Natural killer cell (primary cell): ENCODE measurements at regions not wholly inside any gene's neighbourhood (a gene's known extent, or its start where the extent isn't known, plus 50 kb on each side); places are given as distances from the start of the nearest gene placed in this dataset.

ENCODE experiments used
- ATAC-seq, 3 donors: fragments of 150-1000 bp in 2 of 3; fragments of 200-7000 bp in 1 of 3; cut with Tn5 transposase; 1 replicate in 1 of 3; 2 replicates in 2 of 3; pipeline ENCODE4 v1.10.0; 2021; ENCODE audit warnings: mild to moderate bottlenecking in 2 of 3, moderate library complexity in 2 of 3
- DNase-seq, 2 donors: peaks; one replicate each; pipeline versions ENCODE4 v3.0.0 to v3.0.0-alpha.2; 2013 to 2021; ENCODE audit warnings: mixed read lengths in 1 of 2
- H3K27ac ChIP-seq: one replicate; pipeline ENCODE4 v1.5.1; 2013; ENCODE audit warnings: mild to moderate bottlenecking, low read length
- H3K27me3 ChIP-seq: one replicate; pipeline ENCODE4 v1.6.1; 2013; ENCODE audit warnings: low read length; ENCODE audit not compliant: control insufficient read depth, insufficient read depth
- H3K36me3 ChIP-seq: one replicate; pipeline ENCODE4 v1.6.1; 2013; ENCODE audit warnings: low read length; ENCODE audit not compliant: control insufficient read depth, insufficient read depth
- H3K4me1 ChIP-seq: one replicate; pipeline ENCODE4 v1.6.1; 2013; ENCODE audit warnings: low read length; ENCODE audit not compliant: control insufficient read depth, insufficient read depth
- H3K4me3 ChIP-seq: one replicate; pipeline ENCODE4 v1.5.1; 2013; ENCODE audit warnings: low read length
- H3K9me3 ChIP-seq: one replicate; pipeline ENCODE4 v1.6.1; 2013; ENCODE audit warnings: low read length; ENCODE audit not compliant: control insufficient read depth, insufficient read depth
- H3K27ac Mint-ChIP-seq, 2 donors: one replicate each; pipeline ENCODE4 v1.8.0; 2022; ENCODE audit warnings: mild to moderate bottlenecking in 2 of 2, mixed read lengths in 2 of 2, moderate library complexity in 1 of 2
- H3K27me3 Mint-ChIP-seq, 2 donors: one replicate each; pipeline ENCODE4 v1.8.0; 2022; ENCODE audit warnings: low read depth in 2 of 2, mixed read lengths in 2 of 2
- H3K36me3 Mint-ChIP-seq: one replicate; pipeline ENCODE4 v1.8.0; 2022; ENCODE audit warnings: mixed read lengths
- H3K4me1 Mint-ChIP-seq, 2 donors: one replicate each; pipeline ENCODE4 v1.8.0; 2022; ENCODE audit warnings: mixed read lengths in 2 of 2
- H3K4me3 Mint-ChIP-seq: one replicate; pipeline ENCODE4 v1.8.0; 2022; ENCODE audit warnings: mild to moderate bottlenecking, moderate library complexity, mixed read lengths
- H3K9me3 Mint-ChIP-seq, 2 donors: one replicate each; pipeline ENCODE4 v1.8.0; 2022; ENCODE audit warnings: mixed read lengths in 2 of 2
- CTCF ChIP-seq: fragments of 200-600 bp; IDR thresholded peaks from one replicate; pipeline ENCODE4 v1.8.0; 2022; ENCODE audit warnings: antibody characterized with exemption
- WGBS: methylation state at CpG from one replicate; pipeline ENCODE4 v1.1.7; 2013; ENCODE audit warnings: missing lambda C conversion rate; ENCODE audit not compliant: insufficient coverage; 5-methylcytosine and 5-hydroxymethylcytosine counted together
- intact Hi-C: fragments of 100-400 bp; cut with micrococcal nuclease; formaldehyde crosslinking; loops from one replicate; pipeline ENCODE4 v1.14.2; 2022

DNA sequence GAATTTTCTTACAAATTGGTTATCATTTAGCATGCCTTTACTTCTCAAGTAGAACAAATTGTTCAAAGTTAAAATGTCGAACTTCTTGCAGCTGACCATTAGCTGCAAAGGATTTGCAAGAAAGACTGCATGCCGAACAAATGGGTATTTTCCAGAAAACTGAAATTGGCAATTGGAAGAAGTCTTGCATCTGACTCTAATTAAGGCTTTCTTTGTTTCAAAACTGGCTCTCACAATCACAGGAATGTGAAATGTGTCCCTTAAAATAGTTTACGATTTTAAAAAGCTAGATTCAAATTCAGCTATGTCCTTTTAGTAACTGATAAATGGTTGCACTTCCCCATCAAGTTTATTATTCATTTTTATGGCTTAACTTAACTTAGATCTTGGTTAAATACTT lies 207.9 kb downstream of the ARL4A start:
- H3K27ac ChIP-seq, result no peak overlapping the region
- intact Hi-C loops, result no loop called here
- Mint-ChIP-seq H3K9me3 (peaks cover 2 to 3% of the 10 kb centered on the region in 2 donors), H3K27ac (no peak overlapping the region), H3K36me3 (no peaks in the 10 kb centered on the region), H3K4me3 (no peak overlapping the region), H3K4me1 (no peaks in the 10 kb centered on the region), H3K27me3 (no peaks in the 10 kb centered on the region)
- no peak overlapping the region for H3K4me3 ChIP-seq
- H3K27me3 ChIP-seq, result no peaks in the 10 kb centered on the region
- DNase-seq (no peak), ATAC-seq (no peak)
- no peak for TF ChIP-seq CTCF
- H3K9me3 ChIP-seq, result no peaks in the 10 kb centered on the region
- no peaks in the 10 kb centered on the region for H3K4me1 ChIP-seq
- 78% methylated on average over 3 of the region's 3 CpGs for WGBS
- H3K36me3 ChIP-seq, result no peaks in the 10 kb centered on the region

GRCh38 chr7:12896316-12896715 lies 208.9 kb downstream of the ARL4A start:
- intact Hi-C loops, result no loop called here
- WGBS, result 0% methylated on average over 1 of the region's 1 CpG
- no peak overlapping the region for H3K27ac ChIP-seq

GRCh38 chr7:12898004-12898403 lies 210.6 kb downstream of the ARL4A start:
- H3K36me3 Mint-ChIP-seq, result no peaks in the 10 kb centered on the region
- no peaks in the 10 kb centered on the region for H3K27me3 ChIP-seq
- H3K9me3 ChIP-seq, result no peaks in the 10 kb centered on the region
- no peaks in the 10 kb centered on the region for H3K36me3 ChIP-seq
- TF ChIP-seq CTCF, result no peak
- H3K27ac Mint-ChIP-seq, result no peak overlapping the region
- no peak for ATAC-seq
- H3K27me3 Mint-ChIP-seq, result no peaks in the 10 kb centered on the region
- no peak overlapping the region for H3K4me3 Mint-ChIP-seq
- H3K27ac ChIP-seq, result no peak overlapping the region
- H3K4me1 Mint-ChIP-seq, result no peaks in the 10 kb centered on the region
- DNase-seq, result no peak
- peaks cover 3% of the 10 kb centered on the region in 2 donors for H3K9me3 Mint-ChIP-seq
- intact Hi-C loops, result no loop called here
- 75% methylated on average over 2 of the region's 2 CpGs for WGBS
- no peaks in the 10 kb centered on the region for H3K4me1 ChIP-seq
- H3K4me3 ChIP-seq, result no peak overlapping the region

More at GRCh38 chr7:12896316-12896715, 208.9 kb downstream of the ARL4A start:
- no peaks in the 10 kb centered on the region for H3K27me3 ChIP-seq
- H3K27me3 Mint-ChIP-seq, result no peaks in the 10 kb centered on the region
- H3K4me3 ChIP-seq, result no peak overlapping the region
- peaks cover 3% of the 10 kb centered on the region in 2 donors for H3K9me3 Mint-ChIP-seq
- no peaks in the 10 kb centered on the region for H3K4me1 ChIP-seq
- H3K27ac Mint-ChIP-seq, result no peak overlapping the region
- H3K36me3 ChIP-seq, result no peaks in the 10 kb centered on the region
- no peaks in the 10 kb centered on the region for H3K4me1 Mint-ChIP-seq
- ATAC-seq, result no peak
- no peaks in the 10 kb centered on the region for H3K36me3 Mint-ChIP-seq
- no peaks in the 10 kb centered on the region for H3K9me3 ChIP-seq
- DNase-seq, result no peak
- no peak for TF ChIP-seq CTCF
- H3K4me3 Mint-ChIP-seq, result no peak overlapping the region

DNA sequence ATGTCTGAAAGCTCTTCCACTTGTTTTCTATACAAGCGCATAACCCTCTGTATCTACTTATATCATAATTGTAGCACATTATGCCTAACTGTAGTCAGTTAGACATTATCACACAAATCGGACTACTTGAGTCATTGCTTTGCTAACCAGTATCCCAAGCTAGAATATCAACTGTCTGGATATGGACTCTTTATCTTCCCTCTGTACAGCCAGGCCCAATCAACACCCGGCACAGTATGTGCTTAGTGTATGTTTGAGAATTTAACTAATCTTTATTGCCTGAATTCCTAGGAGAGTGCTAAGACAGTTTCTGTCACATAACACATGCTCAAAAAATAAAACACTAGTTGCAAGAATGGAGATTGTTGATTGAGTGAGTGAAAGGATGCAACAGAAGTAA lies 211.2 kb downstream of the ARL4A start:
- Mint-ChIP-seq H3K27me3 (no peaks in the 10 kb centered on the region), H3K27ac (no peak overlapping the region), H3K36me3 (no peaks in the 10 kb centered on the region), H3K4me1 (no peaks in the 10 kb centered on the region), H3K9me3 (peaks cover 3% of the 10 kb centered on the region in 2 donors), H3K4me3 (no peak overlapping the region)
- Histone ChIP-seq H3K36me3 (no peaks in the 10 kb centered on the region), H3K27ac (no peak overlapping the region), H3K27me3 (no peaks in the 10 kb centered on the region), H3K4me3 (no peak overlapping the region), H3K9me3 (no peaks in the 10 kb centered on the region), H3K4me1 (no peaks in the 10 kb centered on the region)
- intact Hi-C loops, result no loop called here
- DNase-seq, result no peak
- 84% methylated on average over 2 of the region's 3 CpGs for WGBS
- no peak for ATAC-seq
- TF ChIP-seq CTCF, result no peak
